Stimulated activated CD8-positive, alpha-beta memory T cell treated with anti-CD3 and anti-CD28 coated beads, Interleukin-7, amount 100 ng/mL, for 48 hours (primary cell): ENCODE measurements at regions not wholly inside any gene's neighbourhood (a gene's known extent, or its start where the extent isn't known, plus 50 kb on each side); places are given as distances from the start of the nearest gene placed in this dataset.

ENCODE experiments used
- DNase-seq, 2 donors: peaks; one replicate each; pipeline ENCODE4 v3.0.0-alpha.2; 2020; ENCODE audit warnings: low read depth in 1 of 2; ENCODE audit errors: extremely low read depth in 1 of 2

DNA sequence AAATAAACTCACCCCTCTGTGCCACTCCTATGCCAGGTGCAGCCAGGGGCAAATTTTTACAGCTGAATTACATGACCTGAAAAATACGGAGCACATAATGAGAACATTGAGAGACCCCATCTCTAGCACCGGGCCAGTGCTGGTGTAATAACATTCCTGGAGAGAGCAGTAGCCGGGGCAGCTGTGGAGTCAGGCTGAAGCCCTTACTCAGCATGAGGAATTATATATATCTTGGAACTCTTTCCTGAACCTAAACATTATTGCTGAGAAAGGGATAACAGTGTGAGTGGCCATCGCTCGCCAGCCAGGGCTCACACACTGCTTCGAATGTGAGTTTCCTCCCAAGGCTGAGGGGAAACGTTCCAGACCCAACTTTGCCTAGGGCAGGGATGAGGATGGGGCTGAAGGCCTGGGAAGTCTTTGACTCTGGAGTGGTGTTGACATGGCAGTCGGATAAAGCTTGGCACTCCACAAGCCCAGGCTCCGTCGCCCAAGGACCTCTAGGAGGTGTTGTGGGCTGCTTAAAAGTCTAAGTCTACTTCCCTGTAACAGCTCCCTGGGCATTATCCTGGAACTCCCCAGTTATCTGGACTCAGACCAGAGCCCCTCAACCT lies 269.8 kb downstream of the CDC5L start:
- no peak for DNase-seq

DNA sequence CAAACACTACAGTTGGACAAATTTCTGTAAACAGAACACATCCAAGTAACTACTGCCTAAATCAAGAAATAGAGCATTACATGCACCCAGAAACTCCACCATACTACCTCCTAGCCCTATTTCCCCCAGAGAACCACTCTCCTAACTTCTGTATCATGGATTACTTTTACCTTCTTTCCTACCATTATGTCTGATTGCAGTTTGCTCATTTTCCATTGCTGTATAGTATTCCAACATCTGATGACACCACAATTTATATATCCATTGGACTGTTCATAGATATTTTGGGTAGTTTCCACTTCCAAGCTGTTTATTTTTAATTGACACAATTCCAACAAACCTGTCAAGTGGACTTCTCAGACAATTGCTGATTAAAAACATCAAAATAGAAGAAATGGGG lies 271.1 kb downstream of the CDC5L start:
- no peak for DNase-seq

DNA sequence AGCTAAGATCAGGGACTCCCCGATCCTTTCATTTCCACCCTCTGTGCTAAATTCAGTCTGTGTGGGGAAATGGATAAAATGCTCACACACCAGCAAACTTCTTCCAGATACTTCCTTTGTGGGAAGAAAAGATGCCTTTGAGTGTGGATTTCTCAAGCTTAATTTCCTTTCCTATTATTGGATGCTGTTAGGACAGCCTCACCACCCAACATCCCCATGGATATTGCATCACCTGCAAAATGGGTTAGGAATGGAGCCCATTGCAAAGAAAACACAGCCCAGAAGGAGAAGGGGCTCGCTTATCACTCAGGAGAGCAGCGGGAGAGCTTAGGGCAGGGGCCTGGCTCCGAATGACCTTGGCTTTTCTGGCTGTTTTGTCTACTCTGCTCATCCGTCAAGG lies 272.2 kb downstream of the CDC5L start:
- DNase-seq: no peak

DNA sequence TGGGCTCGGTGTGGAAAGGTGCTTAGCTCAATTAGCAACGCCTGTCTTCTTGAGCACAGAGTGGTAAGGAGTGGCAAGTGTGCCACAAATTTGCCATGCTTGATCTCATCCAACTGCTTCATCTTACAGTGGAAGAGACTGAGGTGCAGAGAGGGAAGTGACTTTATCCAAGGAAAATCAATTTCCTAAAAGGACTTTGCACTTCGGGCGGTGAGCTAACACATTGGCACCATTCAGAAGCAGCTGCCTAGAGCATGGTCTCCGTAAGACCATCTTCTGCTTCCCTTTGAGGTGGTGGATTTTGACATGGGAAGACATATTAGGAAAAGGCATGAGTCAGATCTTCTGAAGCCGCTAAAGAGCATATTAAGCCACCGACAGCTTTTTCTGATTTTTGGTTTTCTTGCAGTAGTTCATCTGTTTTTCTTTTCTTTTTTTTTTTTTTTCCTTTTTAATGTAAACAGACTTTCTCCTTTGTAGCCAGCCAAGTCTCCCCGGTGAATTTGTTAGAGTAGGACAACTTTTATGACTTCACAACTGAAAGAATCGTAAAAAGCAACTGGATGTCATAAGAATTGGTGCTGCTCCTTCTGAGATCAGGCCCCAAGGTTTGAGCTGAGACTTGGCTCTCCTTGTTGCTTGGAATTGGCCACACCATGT lies 273.2 kb downstream of the CDC5L start:
- DNase-seq: no peak

DNA sequence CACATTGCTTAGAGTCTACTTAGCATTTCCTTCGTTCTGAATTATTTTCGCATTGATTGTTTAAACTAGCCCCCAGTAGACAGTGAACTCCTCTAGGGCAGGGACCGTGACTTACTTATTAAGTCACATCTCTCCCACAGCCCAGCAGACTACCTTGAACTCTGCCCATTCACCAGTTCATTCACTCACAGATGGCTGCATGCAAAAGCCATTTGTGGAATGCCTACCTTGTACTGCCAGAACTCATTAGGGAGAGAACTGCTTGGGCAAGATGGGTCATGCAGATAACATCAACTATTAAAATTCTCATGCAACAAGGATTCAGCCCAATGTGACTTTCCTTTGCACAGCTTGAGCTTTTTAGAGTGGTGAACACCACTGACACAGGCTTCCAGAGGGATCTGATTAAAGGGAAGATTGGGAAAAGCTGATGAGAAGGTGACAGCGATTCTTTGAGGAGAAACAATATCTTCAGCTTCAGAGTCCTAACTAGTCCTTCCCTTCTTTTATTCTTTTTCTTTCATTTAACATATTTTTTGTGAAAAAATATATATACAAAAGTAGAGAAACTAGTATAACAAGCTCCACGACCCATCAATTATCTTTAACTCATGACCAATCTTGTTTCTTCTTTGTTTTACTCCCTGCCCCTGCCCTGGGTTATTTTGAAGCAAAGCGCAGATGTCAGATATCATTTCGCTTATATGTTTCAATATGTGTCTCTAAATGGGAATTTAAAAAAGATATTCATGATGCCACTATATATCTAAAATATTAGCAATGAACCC lies 273.9 kb downstream of the CDC5L start:
- DNase-seq: no peak

DNA sequence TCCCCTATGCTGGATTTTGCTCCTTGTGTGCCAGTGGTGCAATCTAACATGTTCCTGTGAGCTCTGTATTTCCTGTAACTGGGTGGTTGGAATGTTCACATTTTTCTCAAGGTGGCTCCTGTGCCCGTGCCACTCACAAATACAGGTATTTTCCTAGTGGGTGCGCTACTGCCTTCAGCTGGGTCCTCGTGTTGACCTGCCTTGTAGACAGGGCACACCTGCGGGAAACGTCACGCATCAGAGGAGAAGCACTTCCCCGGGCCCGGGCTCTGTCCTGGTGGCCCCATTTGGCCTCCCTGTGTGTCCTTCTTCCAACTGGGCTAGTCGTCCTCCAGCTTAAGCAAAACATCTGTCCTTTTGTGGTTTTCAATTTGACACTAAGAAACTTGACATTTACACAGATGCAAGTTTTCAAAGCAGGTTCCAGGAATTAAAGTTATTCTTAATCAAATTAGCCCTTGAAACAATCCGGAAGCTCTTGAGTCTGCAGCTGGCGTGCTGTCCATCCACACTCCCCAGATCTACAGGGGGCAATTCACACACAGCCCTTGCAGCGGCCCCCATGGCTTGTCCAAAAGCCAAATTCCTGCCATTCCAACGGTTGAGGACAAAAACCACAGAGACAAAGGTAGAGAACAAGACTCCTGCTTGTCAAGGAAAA lies 275.1 kb downstream of the CDC5L start:
- DNase-seq: no peak

DNA sequence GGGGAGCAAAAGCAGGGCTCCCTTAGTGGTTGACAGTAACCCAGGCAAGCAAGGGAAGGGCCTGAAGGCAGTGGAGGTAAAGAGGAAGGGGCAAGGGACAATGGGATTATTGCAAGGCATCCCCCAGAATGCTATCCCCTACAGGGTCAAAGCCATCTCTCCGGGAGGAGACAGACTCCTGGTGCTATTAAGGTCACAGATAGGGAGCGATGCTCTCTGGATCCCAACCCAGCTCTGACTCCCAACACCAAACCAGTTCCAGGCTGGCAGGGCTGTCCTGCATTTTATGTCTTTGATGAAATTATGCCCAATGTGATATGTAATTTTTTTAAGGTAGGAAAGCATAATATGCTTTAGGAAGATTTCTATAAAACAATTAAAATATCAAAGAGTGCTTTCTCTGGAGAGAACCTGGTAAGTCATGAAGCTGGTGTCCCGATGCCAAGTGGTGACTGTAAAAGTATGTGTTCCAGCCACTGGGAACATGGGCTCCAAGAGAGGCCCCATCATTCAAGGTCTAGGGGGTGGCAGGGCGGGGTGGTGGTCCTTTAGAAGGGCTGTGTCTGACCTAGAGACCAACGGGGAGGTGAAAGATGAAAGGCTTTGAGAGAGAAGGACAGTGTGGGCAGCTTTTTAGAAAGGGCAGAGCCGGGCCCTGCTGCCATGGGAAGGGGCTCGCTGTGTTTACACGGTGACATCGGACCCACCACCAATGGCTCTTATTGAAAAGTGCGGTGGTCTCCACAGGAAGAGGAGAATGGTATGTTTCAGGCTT lies 276.5 kb downstream of the CDC5L start:
- DNase-seq: no peak

DNA sequence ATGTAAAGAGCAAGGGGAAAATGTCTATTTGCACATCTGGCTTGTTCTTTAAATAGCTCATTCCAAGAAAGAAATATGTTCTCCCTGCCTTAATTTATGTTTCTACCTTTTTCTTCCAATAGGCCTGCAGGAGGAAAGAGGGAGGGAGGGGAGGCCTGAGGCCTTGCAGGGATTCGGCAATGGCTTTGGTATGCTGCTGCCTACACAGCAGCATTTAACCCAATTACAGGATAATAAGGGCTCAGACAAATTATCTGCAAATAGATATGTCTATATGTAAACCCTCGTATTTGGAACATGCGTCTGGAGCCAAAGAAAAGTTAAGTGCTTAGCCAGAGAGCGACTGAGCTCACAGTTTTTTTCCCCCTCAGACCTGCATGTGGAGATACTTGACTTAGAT lies 277.2 kb downstream of the CDC5L start:
- no peak for DNase-seq

DNA sequence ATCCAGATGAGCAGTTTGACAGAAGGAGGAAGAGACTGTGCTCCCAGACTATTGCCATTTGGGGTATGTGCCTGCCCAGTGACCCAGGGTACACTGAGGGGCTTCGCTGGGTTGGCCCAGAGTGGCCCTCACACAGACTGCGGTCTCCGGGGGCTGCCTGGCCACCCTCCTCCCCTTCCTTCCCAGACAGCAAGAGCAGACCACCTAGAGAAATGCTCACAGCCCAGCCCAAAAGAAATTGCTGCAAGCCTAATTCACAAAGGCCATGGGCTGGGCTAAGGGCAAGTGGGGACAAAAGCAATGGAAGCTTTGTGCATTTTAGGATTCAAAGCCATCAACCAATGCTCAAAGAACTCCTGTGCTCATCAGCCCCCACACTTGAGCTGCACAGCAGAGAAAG lies 277.6 kb downstream of the CDC5L start:
- DNase-seq: no peak

DNA sequence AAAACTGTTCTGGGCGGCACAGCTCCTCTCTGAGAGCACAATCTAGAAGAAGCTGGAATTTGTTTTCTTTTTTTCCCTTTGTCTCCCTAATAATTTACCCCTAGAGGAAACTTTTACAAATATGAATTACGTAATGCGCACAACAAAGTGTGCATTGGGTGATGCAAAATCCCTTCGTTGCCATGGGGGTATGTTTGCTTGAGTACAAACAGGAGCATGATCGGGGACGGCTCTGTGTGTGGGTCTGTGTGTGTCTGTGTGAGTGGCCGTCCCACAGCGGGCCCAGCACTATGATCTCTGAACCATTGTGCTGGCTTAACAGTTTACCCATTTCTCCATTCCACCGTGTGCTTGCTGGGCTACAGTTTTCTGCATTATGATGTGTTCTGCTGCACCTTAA lies 278.2 kb downstream of the CDC5L start:
- no peak for DNase-seq

DNA sequence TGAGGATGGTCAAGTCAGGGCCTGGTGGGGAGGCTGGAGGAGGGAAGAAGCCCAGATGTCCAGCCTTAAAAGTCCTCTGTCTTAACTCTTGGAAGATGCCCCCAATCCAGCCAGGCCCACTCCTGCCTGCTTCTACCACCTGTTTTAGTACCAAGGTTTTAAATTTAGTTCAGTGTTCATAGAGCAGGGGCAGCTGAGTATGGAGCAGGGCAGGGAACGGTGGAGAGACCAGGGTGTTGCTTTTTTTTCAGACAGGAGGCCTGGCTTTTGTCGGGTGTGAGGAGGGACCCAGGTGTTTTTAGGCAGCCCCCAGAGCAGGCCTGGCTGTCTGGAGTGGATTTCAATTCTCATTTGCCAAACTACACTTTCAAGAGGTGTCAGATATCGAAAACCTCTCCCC lies 278.8 kb downstream of the CDC5L start:
- DNase-seq: no peak

DNA sequence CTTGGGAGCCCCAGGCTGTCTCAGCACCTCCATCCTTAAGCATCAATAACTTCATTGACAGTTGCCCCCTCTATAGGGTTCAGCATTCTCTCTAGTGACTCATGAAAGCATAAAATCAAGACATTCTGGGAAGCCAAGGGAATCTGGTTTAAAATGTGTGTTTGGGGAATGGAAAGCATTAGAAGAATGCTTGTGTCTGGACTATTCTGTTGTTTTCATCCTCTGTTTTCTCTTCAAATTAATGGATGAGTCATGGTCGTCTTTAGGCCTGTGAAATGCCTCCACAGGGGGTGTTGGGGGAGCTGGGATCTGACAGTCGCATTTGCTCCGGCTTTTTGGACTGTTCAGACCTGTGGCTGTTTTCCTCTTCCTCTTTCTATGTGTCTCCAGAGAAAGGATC lies 279.7 kb downstream of the CDC5L start:
- DNase-seq: no peak

DNA sequence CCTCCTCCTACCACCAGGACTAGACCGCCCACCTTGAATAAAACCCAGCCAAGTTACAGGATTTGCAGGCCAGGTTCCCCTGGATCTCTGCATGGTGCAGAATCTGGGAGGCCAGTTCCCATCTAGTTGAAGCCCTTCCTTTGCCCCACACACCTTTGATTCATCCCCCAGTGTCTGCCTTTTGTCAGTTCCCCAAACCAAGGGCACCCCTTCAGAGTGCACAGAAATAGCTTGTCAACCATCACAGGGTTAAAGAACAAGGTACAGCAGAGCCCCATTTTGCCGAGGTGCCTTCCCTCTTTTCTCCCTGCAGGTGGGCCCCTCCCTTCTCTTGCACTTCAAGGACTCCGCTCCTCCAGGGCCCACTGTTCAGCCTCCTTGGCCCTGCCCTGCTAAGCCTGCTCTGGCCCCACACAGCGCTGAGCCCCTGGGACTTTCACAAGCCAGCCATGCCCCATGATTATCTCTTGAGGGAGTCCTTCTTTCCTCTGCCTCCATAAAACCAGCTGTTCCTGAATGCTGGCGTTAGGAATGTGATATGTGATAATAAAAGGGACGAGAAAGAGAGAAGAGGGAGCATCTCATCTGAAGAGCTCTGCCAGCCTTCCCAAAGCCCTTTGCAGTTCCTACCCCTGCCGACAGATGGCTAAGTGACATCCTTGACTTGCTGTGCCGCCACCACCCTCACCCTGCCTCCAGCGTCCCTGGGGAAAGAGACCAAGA lies 280.3 kb downstream of the CDC5L start:
- no peak for DNase-seq

DNA sequence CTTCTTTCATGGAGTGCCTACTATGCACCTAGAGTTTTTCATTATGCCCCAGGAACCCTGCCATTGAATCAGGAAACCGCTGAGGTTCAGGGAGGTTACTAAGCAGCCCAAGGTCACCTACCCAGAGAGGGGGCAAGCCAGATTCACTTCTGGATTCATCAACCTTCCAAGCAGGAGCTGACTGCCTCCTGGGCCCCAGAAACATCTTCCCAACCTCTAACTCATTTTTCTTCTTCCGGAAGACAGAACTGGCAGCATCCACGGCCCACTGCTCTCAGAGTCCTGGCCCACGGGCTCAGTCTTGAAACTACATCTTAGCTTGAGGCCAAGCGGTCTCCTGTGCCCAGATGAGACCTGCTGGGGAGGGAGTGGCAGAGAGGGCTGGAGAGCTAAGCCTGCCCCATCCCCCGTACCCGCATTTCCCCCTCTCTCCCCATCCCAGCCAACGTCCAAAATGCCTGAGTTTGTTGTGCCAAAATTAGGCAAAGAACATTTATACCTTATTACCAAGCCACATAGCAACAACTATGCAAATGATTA lies 281.0 kb downstream of the CDC5L start:
- no peak for DNase-seq

DNA sequence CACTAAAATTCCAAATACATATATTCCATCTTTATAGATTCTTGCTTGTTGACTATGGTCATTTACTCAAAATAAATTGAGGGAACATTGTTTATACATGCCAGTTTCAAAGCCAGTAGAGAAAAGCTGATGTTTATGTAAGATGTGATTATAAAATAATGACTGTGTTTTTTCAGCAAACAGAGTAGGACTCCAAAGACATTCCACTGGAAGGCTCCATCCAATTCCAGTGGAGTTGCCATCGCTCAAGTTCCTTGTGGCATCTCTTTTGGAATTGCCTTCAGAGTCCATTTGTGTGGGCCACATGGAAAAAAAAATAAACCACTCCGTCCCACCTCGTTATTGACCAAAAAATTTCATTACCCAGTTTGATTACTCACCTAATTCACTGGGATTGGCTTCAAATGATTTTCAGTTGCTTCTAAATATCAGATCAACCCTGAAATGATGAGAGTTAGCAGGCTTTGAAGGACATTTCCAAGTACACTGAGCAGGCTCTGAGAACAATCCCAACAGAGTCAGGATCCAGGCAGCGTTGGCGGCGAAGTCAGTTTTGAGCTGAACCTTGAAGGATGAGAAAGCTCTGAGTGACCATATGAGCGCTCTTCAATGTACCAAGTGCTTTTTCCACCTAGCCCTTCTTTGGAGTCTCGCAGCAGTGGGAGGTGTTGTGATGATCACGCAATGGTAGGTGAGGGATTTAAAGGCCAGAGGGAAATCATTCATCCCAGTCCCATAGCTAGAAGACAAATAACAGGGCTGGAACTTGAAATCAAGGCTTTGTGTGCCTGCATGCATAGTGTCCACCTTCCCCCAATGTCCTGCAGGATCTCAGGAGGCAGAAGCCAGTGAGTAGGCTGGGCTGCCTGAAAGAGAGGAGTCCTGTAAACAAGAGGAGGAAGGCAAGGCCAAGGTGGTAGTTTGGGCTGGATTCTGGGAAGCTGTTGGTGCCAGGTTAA lies 281.7 kb downstream of the CDC5L start:
- no peak for DNase-seq

DNA sequence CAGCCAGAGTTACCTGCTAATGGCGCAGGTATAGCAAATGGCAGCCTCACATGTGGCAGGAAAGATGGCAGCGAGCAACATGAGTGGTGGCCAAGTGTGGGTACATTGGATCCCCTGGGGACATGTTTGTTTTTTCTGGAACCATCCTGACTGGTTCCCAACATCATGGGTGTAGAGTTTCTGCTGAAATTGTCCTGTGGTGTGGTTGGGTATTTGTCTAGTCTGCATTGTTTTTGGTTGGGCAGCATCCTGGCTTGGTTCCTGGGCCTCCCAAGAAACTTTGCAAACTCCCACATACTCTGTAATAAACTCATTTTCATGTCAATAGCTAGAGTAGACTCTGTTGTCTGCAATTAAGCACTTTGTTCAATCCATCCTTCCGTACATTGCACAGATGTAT lies 282.6 kb downstream of the CDC5L start:
- DNase-seq: no peak

DNA sequence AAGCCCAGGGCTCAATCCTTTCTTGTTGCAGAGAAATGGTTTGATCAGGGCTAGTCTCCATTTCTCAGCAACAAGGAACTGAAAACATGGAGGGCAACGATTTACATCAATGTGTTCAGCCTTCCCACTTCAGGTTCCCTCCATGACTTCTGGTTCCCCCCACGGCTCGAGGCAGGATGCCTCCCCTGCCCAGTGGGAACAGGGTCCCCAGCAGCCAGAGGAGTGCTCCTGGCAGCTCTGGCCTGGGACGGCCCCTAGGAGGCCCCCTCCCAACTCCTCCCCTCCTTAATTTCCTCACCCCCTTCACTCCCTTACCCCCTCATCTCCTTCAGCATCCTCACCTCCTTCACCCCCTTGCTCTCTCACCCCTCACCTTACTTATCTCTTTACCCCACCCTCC lies 283.8 kb downstream of the CDC5L start:
- no peak for DNase-seq

DNA sequence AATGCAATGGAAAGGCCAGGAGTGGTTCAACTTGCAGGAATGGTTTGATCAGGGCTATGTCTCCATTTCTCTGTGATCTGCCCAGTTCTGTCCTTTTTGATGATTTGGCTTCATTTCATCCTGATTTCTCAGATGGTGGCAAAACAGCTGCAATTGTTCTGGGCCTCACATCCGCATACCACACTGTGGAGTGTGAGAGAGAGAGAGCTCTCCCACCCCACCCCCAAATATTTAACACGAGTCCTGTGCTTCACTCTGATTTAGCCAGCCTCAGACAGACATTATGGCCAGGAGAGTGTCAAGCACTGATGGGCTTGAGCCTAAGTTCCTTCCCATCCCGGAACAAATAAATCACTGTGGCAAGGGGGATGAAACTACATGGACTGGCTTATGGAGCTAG lies 284.6 kb downstream of the CDC5L start:
- DNase-seq: no peak

DNA sequence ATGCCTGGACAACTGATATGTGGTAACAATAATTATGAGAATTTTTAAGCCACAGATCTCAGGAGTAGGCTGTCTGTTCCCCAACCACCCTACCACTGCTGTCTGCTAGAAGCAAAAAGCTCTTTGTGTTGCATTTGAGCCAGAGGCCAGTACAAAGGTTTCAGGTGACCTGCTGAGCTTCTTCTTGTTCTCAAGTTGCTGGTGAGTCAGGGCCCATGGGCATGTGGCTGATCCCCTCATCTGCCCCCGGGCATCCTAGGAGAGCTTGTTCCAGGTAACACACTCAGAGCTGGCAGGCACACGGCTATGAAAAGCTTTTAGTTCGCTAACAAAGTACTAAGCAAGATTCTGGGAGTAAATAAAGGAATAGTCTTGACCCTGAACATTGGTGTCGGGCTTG lies 285.3 kb downstream of the CDC5L start:
- no peak for DNase-seq
